Right lobe of liver (tissue), 6 donors: ENCODE measurements at regions not wholly inside any gene's neighbourhood (a gene's known extent, or its start where the extent isn't known, plus 50 kb on each side); places are given as distances from the start of the nearest gene placed in this dataset.

Experiments used
- ATAC-seq, 4 donors: fragments of 200-7000 bp; cut with Tn5 transposase; one replicate each; pipeline ENCODE4 v1.9.1; 2020; ENCODE audit warnings: mild to moderate bottlenecking in 4 of 4, moderate library complexity in 4 of 4
- DNase-seq, 3 donors: peaks; one replicate each; pipeline ENCODE4 v3.0.0-alpha.2; 2020
- H3K27ac ChIP-seq, 3 donors: fragments of 200-600 bp; one replicate each; pipeline ENCODE4 v1.8.0; 2022
- H3K27me3 ChIP-seq, 2 donors: fragments of 200-600 bp; one replicate each; pipeline ENCODE4 v1.8.0; 2022
- H3K36me3 ChIP-seq, 4 donors: fragments of 200-600 bp; sonication (generic) in 1 of 4; one replicate each; pipeline versions ENCODE4 v1.5.1 to v1.8.0; 2017 to 2022; ENCODE audit warnings: control low read depth in 1 of 4
- H3K4me1 ChIP-seq, 4 donors: fragments of 200-600 bp; sonication (generic) in 1 of 4; one replicate each; pipeline versions ENCODE4 v1.5.1 to v1.8.0; 2017 to 2022; ENCODE audit warnings: control low read depth in 1 of 4
- H3K4me3 ChIP-seq, 3 donors: fragments of 200-600 bp; one replicate each; pipeline ENCODE4 v1.8.0; 2022
- H3K9me3 ChIP-seq, 4 donors: fragments of 200-600 bp; sonication (generic) in 1 of 4; one replicate each; pipeline versions ENCODE4 v1.5.1 to v1.8.0; 2017 to 2022; ENCODE audit warnings: control low read depth in 1 of 4
- CTCF ChIP-seq, 4 donors: fragments of 200-600 bp in 3 of 4; fragments of 450-650 bp in 1 of 4; IDR thresholded peaks; one replicate each; pipeline versions ENCODE4 v1.5.1 to v1.8.0; 2016 to 2022; ENCODE audit warnings: antibody characterized with exemption in 4 of 4, mild to moderate bottlenecking in 2 of 4
- POLR2A ChIP-seq: fragments of 450-650 bp; IDR thresholded peaks from one replicate; pipeline ENCODE4 v1.6.1; 2017; ENCODE audit warnings: antibody characterized with exemption, mild to moderate bottlenecking
- WGBS: methylation state at CpG from one replicate; pipeline ENCODE4 v1.1.6; 2018; ENCODE audit warnings: low coverage, low lambda C conversion rate; ENCODE audit not compliant: insufficient coverage; ENCODE audit errors: missing lambda C conversion rate; 5-methylcytosine and 5-hydroxymethylcytosine counted together
- intact Hi-C, 2 donors: fragments of 100-400 bp; cut with DNase I; formaldehyde crosslinking; loops; one replicate each; pipeline versions ENCODE4 v1.11.2 to v1.14.1; 2022
- donor health status: DM: no; HTN: yes; CAD: no.
- donor health status: DM: no; HTN: no; CAD: no.
- donor health status: DM: no; HTN: no; CAD: no.
- donor health status: DM: no; HTN: yes; CAD: no.
- donor health status: DM: no; HTN: yes; CAD: no.

- Histone ChIP-seq H3K4me3 (no peak overlapping the region), H3K36me3 (no peaks in the 10 kb centered on the region), H3K9me3 (no peaks in the 10 kb centered on the region), H3K27ac (no peak overlapping the region), H3K4me1 (no peaks in the 10 kb centered on the region), H3K27me3 (no peaks in the 10 kb centered on the region)
- TF ChIP-seq POLR2A (no peak), CTCF (IDR thresholded peaks at IDR 0.05) (no peak)
- intact Hi-C loops, result no loop called here
- DNase-seq, result no peak
- WGBS, result 84% methylated on average over 5 of the region's 5 CpGs
- no peak for ATAC-seq
These were observed 551.5 kb upstream of the TLE4 start for GRCh38 chr9:79020276-79020675.

- TF ChIP-seq CTCF (IDR thresholded peaks at IDR 0.05) (no peak), POLR2A (no peak)
- Histone ChIP-seq H3K27ac (no peak overlapping the region), H3K9me3 (no peaks in the 10 kb centered on the region), H3K4me3 (no peak overlapping the region), H3K36me3 (no peaks in the 10 kb centered on the region), H3K27me3 (no peaks in the 10 kb centered on the region), H3K4me1 (no peaks in the 10 kb centered on the region)
- DNase-seq, result no peak
- no peak for ATAC-seq
- intact Hi-C loops, result no loop called here
- 83% methylated on average over 1 of the region's 1 CpG for WGBS
These were observed 550.7 kb upstream of the TLE4 start for GRCh38 chr9:79021084-79021483.

- Histone ChIP-seq H3K27ac (no peak overlapping the region), H3K4me1 (no peaks in the 10 kb centered on the region), H3K4me3 (no peak overlapping the region), H3K27me3 (no peaks in the 10 kb centered on the region), H3K9me3 (no peaks in the 10 kb centered on the region), H3K36me3 (no peaks in the 10 kb centered on the region)
- TF ChIP-seq POLR2A (no peak), CTCF (IDR thresholded peaks at IDR 0.05) (no peak)
- intact Hi-C loops, result no loop called here
- no peak for ATAC-seq
- DNase-seq, result no peak
- WGBS, result 45% methylated on average over 3 of the region's 3 CpGs
These were observed 548.6 kb upstream of the TLE4 start for GRCh38 chr9:79023134-79023580.

GRCh38 chr9:79026316-79026715 lies 545.4 kb upstream of the TLE4 start:
- TF ChIP-seq CTCF (IDR thresholded peaks at IDR 0.05), result no peak
- TF ChIP-seq POLR2A, result no peak
- Histone ChIP-seq H3K27me3 (no peaks in the 10 kb centered on the region), H3K9me3 (no peaks in the 10 kb centered on the region), H3K4me3 (no peak overlapping the region), H3K36me3 (no peaks in the 10 kb centered on the region), H3K4me1 (no peaks in the 10 kb centered on the region), H3K27ac (no peak overlapping the region)
- intact Hi-C loops, result no loop called here
- ATAC-seq, result no peak
- WGBS, result 28% methylated on average over 3 of the region's 3 CpGs
- no peak for DNase-seq

GRCh38 chr9:79028101-79028500 lies 543.7 kb upstream of the TLE4 start:
- intact Hi-C loops, result no loop called here
- TF ChIP-seq CTCF (IDR thresholded peaks at IDR 0.05) (no peak), POLR2A (no peak)
- H3K36me3 ChIP-seq, result no peaks in the 10 kb centered on the region
- no peaks in the 10 kb centered on the region for H3K4me1 ChIP-seq
- no peak overlapping the region for H3K4me3 ChIP-seq
- ATAC-seq (no peak), DNase-seq (no peak)
- WGBS, result 63% methylated on average over 3 of the region's 3 CpGs
- no peak overlapping the region for H3K27ac ChIP-seq
- no peaks in the 10 kb centered on the region for H3K27me3 ChIP-seq
- H3K9me3 ChIP-seq, result no peaks in the 10 kb centered on the region
